SK-N-SH treated with all-trans-retinoic acid at 6 μM for 48 hours (cell line): ENCODE measurements at regions not wholly inside any gene's neighbourhood (a gene's known extent, or its start where the extent isn't known, plus 50 kb on each side); places are given as distances from the start of the nearest gene placed in this dataset.

ENCODE experiments used
- ESRRG ChIP-seq: fragments of 250-450 bp; sonication (Bioruptor Pico); IDR thresholded peaks from 2 replicates; pipeline ENCODE4 v1.6.1; 2021; ENCODE audit warnings: mild to moderate bottlenecking
- PPARA ChIP-seq: fragments of 250-450 bp; sonication (Bioruptor Pico); IDR thresholded peaks from 2 replicates; pipeline ENCODE4 v1.5.0; 2020; ENCODE audit warnings: mild to moderate bottlenecking, borderline replicate concordance
- ZC3H10 ChIP-seq: fragments of 250-450 bp; sonication (Bioruptor Pico); IDR thresholded peaks from 2 replicates; pipeline ENCODE4 v1.5.1; 2021; ENCODE audit warnings: mild to moderate bottlenecking, moderate library complexity
- TF ChIP-seq, protein P1 (sequence below): fragments of 250-450 bp; sonication (Bioruptor Pico); IDR thresholded peaks from 2 replicates; pipeline ENCODE4 v1.8.0; 2020; ENCODE audit warnings: mild to moderate bottlenecking, moderate library complexity, borderline replicate concordance
- TF ChIP-seq, protein P2 (sequence below): fragments of 250-450 bp; sonication (Bioruptor Pico); IDR thresholded peaks from 2 replicates; pipeline ENCODE4 v1.5.0; 2020; ENCODE audit warnings: mild to moderate bottlenecking, moderate library complexity
- TF ChIP-seq, protein P3 (sequence below): fragments of 250-450 bp; sonication (Bioruptor Pico); IDR thresholded peaks from 2 replicates; pipeline ENCODE4 v1.8.0; 2021; ENCODE audit warnings: low read depth, mild to moderate bottlenecking, moderate library complexity, borderline replicate concordance

DNA sequence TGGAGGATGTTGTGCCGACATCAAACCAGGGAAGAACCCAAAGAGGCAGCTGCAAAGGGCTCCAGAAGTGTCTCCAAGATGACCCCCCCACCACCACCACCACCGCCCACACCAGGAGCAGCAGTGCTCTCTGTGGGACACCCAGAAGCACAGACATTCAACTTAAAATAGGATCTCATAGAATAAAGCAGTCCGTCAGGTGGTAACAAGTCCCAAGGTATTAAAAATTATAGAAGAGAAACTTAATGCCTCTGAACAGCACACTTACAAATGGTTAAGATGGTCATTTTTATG lies 155.5 kb upstream of the ID2 start:
- TF ChIP-seq, protein P1, sequence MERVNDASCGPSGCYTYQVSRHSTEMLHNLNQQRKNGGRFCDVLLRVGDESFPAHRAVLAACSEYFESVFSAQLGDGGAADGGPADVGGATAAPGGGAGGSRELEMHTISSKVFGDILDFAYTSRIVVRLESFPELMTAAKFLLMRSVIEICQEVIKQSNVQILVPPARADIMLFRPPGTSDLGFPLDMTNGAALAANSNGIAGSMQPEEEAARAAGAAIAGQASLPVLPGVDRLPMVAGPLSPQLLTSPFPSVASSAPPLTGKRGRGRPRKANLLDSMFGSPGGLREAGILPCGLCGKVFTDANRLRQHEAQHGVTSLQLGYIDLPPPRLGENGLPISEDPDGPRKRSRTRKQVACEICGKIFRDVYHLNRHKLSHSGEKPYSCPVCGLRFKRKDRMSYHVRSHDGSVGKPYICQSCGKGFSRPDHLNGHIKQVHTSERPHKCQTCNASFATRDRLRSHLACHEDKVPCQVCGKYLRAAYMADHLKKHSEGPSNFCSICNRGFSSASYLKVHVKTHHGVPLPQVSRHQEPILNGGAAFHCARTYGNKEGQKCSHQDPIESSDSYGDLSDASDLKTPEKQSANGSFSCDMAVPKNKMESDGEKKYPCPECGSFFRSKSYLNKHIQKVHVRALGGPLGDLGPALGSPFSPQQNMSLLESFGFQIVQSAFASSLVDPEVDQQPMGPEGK (CRISPR knock-in tag), result no peak
- TF ChIP-seq PPARA (CRISPR knock-in tag), result no peak
- no peak for TF ChIP-seq ZC3H10 (CRISPR knock-in tag)
- TF ChIP-seq, protein P2, sequence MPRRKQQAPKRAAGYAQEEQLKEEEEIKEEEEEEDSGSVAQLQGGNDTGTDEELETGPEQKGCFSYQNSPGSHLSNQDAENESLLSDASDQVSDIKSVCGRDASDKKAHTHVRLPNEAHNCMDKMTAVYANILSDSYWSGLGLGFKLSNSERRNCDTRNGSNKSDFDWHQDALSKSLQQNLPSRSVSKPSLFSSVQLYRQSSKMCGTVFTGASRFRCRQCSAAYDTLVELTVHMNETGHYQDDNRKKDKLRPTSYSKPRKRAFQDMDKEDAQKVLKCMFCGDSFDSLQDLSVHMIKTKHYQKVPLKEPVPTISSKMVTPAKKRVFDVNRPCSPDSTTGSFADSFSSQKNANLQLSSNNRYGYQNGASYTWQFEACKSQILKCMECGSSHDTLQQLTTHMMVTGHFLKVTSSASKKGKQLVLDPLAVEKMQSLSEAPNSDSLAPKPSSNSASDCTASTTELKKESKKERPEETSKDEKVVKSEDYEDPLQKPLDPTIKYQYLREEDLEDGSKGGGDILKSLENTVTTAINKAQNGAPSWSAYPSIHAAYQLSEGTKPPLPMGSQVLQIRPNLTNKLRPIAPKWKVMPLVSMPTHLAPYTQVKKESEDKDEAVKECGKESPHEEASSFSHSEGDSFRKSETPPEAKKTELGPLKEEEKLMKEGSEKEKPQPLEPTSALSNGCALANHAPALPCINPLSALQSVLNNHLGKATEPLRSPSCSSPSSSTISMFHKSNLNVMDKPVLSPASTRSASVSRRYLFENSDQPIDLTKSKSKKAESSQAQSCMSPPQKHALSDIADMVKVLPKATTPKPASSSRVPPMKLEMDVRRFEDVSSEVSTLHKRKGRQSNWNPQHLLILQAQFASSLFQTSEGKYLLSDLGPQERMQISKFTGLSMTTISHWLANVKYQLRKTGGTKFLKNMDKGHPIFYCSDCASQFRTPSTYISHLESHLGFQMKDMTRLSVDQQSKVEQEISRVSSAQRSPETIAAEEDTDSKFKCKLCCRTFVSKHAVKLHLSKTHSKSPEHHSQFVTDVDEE, result no peak
- TF ChIP-seq, protein P3, sequence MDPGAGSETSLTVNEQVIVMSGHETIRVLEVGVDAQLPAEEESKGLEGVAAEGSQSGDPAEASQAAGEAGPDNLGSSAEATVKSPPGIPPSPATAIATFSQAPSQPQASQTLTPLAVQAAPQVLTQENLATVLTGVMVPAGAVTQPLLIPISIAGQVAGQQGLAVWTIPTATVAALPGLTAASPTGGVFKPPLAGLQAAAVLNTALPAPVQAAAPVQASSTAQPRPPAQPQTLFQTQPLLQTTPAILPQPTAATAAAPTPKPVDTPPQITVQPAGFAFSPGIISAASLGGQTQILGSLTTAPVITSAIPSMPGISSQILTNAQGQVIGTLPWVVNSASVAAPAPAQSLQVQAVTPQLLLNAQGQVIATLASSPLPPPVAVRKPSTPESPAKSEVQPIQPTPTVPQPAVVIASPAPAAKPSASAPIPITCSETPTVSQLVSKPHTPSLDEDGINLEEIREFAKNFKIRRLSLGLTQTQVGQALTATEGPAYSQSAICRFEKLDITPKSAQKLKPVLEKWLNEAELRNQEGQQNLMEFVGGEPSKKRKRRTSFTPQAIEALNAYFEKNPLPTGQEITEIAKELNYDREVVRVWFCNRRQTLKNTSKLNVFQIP (CRISPR knock-in tag), result no peak
- no peak for TF ChIP-seq ESRRG (CRISPR knock-in tag)
